ENCODE measurements at regions not wholly inside any gene's neighbourhood (a gene's known extent, or its start where the extent isn't known, plus 50 kb on each side); places are given as distances from the start of the nearest gene placed in this dataset.
A peak's percentile ranks its signal among the peaks of the same experiment; 100 is the strongest.

- peak overlapping the region; percentile 68 for H3K4me3 ChIP-seq (ENCODE audit: low read depth, low read length)
- DNase-seq (ENCODE audit: low read depth), result no peak
- TF ChIP-seq, protein P1, sequence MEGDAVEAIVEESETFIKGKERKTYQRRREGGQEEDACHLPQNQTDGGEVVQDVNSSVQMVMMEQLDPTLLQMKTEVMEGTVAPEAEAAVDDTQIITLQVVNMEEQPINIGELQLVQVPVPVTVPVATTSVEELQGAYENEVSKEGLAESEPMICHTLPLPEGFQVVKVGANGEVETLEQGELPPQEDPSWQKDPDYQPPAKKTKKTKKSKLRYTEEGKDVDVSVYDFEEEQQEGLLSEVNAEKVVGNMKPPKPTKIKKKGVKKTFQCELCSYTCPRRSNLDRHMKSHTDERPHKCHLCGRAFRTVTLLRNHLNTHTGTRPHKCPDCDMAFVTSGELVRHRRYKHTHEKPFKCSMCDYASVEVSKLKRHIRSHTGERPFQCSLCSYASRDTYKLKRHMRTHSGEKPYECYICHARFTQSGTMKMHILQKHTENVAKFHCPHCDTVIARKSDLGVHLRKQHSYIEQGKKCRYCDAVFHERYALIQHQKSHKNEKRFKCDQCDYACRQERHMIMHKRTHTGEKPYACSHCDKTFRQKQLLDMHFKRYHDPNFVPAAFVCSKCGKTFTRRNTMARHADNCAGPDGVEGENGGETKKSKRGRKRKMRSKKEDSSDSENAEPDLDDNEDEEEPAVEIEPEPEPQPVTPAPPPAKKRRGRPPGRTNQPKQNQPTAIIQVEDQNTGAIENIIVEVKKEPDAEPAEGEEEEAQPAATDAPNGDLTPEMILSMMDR (conservative IDR thresholded peaks at IDR 0.05; ENCODE audit: low read depth, low read length), result no peak
These were observed 97.6 kb upstream of the VGLL3 start for GRCh38 chr3:87088430-87088992.

DNA sequence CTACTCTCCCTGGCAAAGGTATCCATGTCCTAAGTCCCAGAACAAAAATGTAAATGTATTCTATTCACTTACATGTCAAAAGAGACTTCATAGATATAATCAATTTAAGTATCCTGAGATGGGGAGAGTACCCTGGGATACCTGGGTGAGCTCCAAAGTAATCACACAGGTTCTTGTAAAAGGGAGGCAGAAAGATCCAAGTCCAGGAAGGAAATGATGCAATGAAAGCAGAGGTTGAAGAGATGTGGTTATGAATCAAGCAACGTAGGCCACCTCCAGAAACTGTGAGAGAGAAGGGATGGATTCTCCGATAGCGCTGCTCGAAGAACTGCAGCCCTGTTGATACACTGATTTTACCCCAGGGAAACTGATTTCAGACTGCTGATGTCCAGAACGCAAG lies 93.9 kb upstream of the VGLL3 start:
- DNase-seq (ENCODE audit: low read depth), result no peak
- H3K4me3 ChIP-seq (ENCODE audit: low read depth, low read length), result no peak overlapping the region
- TF ChIP-seq, protein P1 (conservative IDR thresholded peaks at IDR 0.05; ENCODE audit: low read depth, low read length), result no peak

DNA sequence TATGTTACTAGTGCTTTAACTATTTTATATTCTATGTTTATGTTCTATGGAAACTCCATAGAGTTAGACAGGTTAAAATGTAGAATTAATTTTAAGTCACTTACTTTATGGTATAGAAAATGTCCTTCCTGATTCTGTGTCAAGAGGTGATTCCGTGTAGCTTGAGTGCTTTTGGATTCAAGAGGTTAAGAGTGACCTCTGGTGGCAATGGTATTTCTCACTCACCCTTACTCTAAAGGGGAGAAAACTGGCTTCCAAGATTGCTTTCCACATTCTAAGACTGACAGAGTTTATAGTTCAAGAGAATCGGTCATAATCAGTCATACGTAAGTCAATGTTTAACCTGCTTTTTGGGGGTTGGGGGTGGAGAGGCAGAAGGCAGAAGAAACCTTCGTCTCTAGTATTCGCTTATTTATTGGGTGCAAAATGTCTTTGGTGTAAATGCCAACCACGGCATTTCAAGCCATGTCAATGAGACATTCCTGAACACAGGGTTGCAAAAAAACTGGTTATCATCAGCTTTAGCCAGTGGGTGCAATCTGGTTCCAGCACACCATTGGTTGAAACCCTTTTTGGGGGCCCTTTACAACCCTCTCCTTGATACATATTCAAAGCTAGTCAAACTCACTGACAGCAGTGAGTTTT lies 92.0 kb upstream of the VGLL3 start:
- TF ChIP-seq, protein P1 (conservative IDR thresholded peaks at IDR 0.05; ENCODE audit: low read depth, low read length), result peak; percentile 73
- H3K4me3 ChIP-seq (ENCODE audit: low read depth, low read length), result no peak overlapping the region
- DNase-seq (ENCODE audit: low read depth), result no peak

- no peak for DNase-seq (ENCODE audit: low read depth)
- H3K4me3 ChIP-seq (ENCODE audit: low read depth, low read length), result no peak overlapping the region
- TF ChIP-seq, protein P1 (conservative IDR thresholded peaks at IDR 0.05; ENCODE audit: low read depth, low read length), result no peak
These were observed 86.4 kb upstream of the VGLL3 start for GRCh38 chr3:87077355-87077754.

GRCh38 chr3:87076946-87077345 lies 86.0 kb upstream of the VGLL3 start:
- TF ChIP-seq, protein P1 (conservative IDR thresholded peaks at IDR 0.05; ENCODE audit: low read depth, low read length), result no peak
- DNase-seq (ENCODE audit: low read depth), result no peak

GRCh38 chr3:87073496-87074145 lies 82.7 kb upstream of the VGLL3 start:
- no peak overlapping the region for H3K4me3 ChIP-seq (ENCODE audit: low read depth, low read length)
- DNase-seq (ENCODE audit: low read depth), result no peak
- TF ChIP-seq, protein P1 (conservative IDR thresholded peaks at IDR 0.05; ENCODE audit: low read depth, low read length), result no peak

More at GRCh38 chr3:87076946-87077345, 86.0 kb upstream of the VGLL3 start:
- H3K4me3 ChIP-seq (ENCODE audit: low read depth, low read length), result no peak overlapping the region
